ENCODE measurements at regions not wholly inside any gene's neighbourhood (a gene's known extent, or its start where the extent isn't known, plus 50 kb on each side); places are given as distances from the start of the nearest gene placed in this dataset.

DNA sequence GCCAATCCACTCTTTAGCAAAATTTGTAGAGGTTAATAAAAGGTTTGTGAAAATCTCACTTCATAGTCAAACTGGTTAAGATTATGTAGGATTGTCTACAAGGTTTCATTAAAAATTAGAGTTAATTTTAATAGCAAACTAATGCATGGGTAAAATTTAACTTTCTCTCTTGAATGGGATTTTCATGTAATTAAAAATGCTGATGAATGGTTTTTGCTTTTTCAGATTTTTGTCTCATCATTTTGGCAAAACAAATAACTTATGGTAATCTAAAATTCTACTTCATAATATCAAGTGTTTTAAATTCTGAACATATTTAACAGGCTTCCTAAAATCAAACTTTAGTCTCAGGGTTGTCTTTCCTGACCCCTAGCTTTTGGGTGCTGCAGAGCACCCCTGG is 113.8 kb upstream of the FAM174A start:
- TF ChIP-seq SIN3A (IDR thresholded peaks at IDR 0.05; ENCODE audit: borderline replicate concordance, low read depth, low read length) (no peak), JUND (IDR thresholded peaks at IDR 0.05) (no peak), EP300 (IDR thresholded peaks at IDR 0.05; ENCODE audit: borderline replicate concordance in 1 of 2, low read depth in 1 of 2, low read length in 1 of 2) (no peak), RAD21 (IDR thresholded peaks at IDR 0.05; ENCODE audit: low read length) (no peak), RXRA (IDR thresholded peaks at IDR 0.05; ENCODE audit: borderline replicate concordance, low read depth) (no peak), TEAD4 (IDR thresholded peaks at IDR 0.05; ENCODE audit: borderline replicate concordance, insufficient read depth) (no peak), MEF2A (IDR thresholded peaks at IDR 0.05; ENCODE audit: borderline replicate concordance, low read depth) (no peak), TAF1 (IDR thresholded peaks at IDR 0.05; ENCODE audit: borderline replicate concordance, low read depth, low read length) (no peak)
- TF ChIP-seq, protein P1, sequence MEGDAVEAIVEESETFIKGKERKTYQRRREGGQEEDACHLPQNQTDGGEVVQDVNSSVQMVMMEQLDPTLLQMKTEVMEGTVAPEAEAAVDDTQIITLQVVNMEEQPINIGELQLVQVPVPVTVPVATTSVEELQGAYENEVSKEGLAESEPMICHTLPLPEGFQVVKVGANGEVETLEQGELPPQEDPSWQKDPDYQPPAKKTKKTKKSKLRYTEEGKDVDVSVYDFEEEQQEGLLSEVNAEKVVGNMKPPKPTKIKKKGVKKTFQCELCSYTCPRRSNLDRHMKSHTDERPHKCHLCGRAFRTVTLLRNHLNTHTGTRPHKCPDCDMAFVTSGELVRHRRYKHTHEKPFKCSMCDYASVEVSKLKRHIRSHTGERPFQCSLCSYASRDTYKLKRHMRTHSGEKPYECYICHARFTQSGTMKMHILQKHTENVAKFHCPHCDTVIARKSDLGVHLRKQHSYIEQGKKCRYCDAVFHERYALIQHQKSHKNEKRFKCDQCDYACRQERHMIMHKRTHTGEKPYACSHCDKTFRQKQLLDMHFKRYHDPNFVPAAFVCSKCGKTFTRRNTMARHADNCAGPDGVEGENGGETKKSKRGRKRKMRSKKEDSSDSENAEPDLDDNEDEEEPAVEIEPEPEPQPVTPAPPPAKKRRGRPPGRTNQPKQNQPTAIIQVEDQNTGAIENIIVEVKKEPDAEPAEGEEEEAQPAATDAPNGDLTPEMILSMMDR (IDR thresholded peaks at IDR 0.05): no peak
- TF ChIP-seq, protein P2, sequence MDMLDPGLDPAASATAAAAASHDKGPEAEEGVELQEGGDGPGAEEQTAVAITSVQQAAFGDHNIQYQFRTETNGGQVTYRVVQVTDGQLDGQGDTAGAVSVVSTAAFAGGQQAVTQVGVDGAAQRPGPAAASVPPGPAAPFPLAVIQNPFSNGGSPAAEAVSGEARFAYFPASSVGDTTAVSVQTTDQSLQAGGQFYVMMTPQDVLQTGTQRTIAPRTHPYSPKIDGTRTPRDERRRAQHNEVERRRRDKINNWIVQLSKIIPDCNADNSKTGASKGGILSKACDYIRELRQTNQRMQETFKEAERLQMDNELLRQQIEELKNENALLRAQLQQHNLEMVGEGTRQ (IDR thresholded peaks at IDR 0.05; ENCODE audit: borderline replicate concordance, low read depth, low read length): no peak

All from SK-N-SH (cell line).